Caco-2 (cell line): ENCODE measurements at regions not wholly inside any gene's neighbourhood (a gene's known extent, or its start where the extent isn't known, plus 50 kb on each side); places are given as distances from the start of the nearest gene placed in this dataset.

Experiments
- BruUV-seq: library from RNA; stranded (reverse); fragments of 400-500 nt; replicated peaks from 2 replicates; lab custom pipeline; 2021; lab: Mats Ljungman, UMichigan
- CTCF ChIA-PET: fragments of 300-600 bp; sonication (Branson Sonifier 250); formaldehyde crosslinking; loops from one replicate; lab custom pipeline; 2022; ENCODE audit warnings: antibody characterized with exemption; lab: Charles Lee
- POLR2A ChIA-PET: fragments of 300-600 bp; sonication (Branson Sonifier 250); formaldehyde crosslinking; loops from one replicate; lab custom pipeline; 2022; ENCODE audit warnings: antibody characterized with exemption; lab: Charles Lee
- DNase-seq, 2 experiments: peaks; one replicate each; pipeline versions ENCODE4 v3.0.0 to v3.0.0-alpha.2; 2020 to 2022
- H3K27me3 ChIP-seq: replicated peaks from 2 replicates; pipeline ENCODE4 v1.6.0; 2011; ENCODE audit warnings: low read length; ENCODE audit not compliant: control insufficient read depth, insufficient read depth
- H3K36me3 ChIP-seq: 2 replicates; pipeline ENCODE4 v1.5.1; 2011; ENCODE audit warnings: low read length; ENCODE audit not compliant: control insufficient read depth, insufficient read depth
- H3K4me1 ChIP-seq: fragments of 250-450 bp; sonication (Bioruptor Pico); 2 replicates; pipeline ENCODE4 v1.5.1; 2020; ENCODE audit warnings: mild to moderate bottlenecking
- H3K4me3 ChIP-seq: 2 replicates; pipeline ENCODE4 v1.5.1; 2011; ENCODE audit warnings: low read depth, mild to moderate bottlenecking, control low read depth, low read length
- H3K9me3 ChIP-seq: fragments of 250-450 bp; sonication (Bioruptor Pico); 2 replicates; pipeline ENCODE4 v1.5.1; 2020; ENCODE audit warnings: mild to moderate bottlenecking, moderate library complexity
- H3K27ac Mint-ChIP-seq: one replicate; pipeline ENCODE4 v1.8.0; 2022; ENCODE audit warnings: mixed read lengths; ENCODE audit not compliant: unreplicated experiment
- H3K27me3 Mint-ChIP-seq: one replicate; pipeline ENCODE4 v1.8.0; 2022; ENCODE audit warnings: mixed read lengths; ENCODE audit not compliant: insufficient read depth, unreplicated experiment
- H3K36me3 Mint-ChIP-seq: one replicate; pipeline ENCODE4 v1.8.0; 2022; ENCODE audit warnings: mild to moderate bottlenecking, mixed read lengths; ENCODE audit not compliant: insufficient read depth, unreplicated experiment
- H3K4me1 Mint-ChIP-seq: one replicate; pipeline ENCODE4 v1.8.0; 2022; ENCODE audit warnings: low read depth, mixed read lengths; ENCODE audit not compliant: unreplicated experiment
- H3K4me3 Mint-ChIP-seq: one replicate; pipeline ENCODE4 v1.8.0; 2022; ENCODE audit warnings: mild to moderate bottlenecking, moderate library complexity, mixed read lengths; ENCODE audit not compliant: unreplicated experiment
- H3K9me3 Mint-ChIP-seq: one replicate; pipeline ENCODE4 v1.8.0; 2022; ENCODE audit warnings: mixed read lengths; ENCODE audit not compliant: unreplicated experiment
- CTCF ChIP-seq, 2 experiments: fragments of 200-600 bp in 1 of 2; IDR thresholded peaks; 1 replicate in 1 of 2; 2 replicates in 1 of 2; pipeline versions ENCODE4 v1.5.1 to v1.8.0; 2011 to 2022; ENCODE audit warnings: antibody characterized with exemption in 1 of 2, control low read depth in 1 of 2, inconsistent platforms in 1 of 2, low read depth in 1 of 2, low read length in 1 of 2, mild to moderate bottlenecking in 1 of 2, moderate library complexity in 1 of 2; ENCODE audit not compliant: insufficient read depth in 1 of 2, severe bottlenecking in 1 of 2, unreplicated experiment in 1 of 2
- intact Hi-C: fragments of 100-400 bp; cut with micrococcal nuclease; formaldehyde crosslinking; loops from one replicate; pipeline ENCODE4 v1.10.0; 2022; ENCODE audit not compliant: unreplicated experiment

GRCh38 chr21:20396798-20397197 lies 601.4 kb upstream of the NCAM2 start:
- peaks cover 6% of the 10 kb centered on the region for H3K27me3 Mint-ChIP-seq
- H3K9me3 ChIP-seq = no peaks in the 10 kb centered on the region
- intact Hi-C loops = no loop called here
- peak overlapping the region; percentile 48 for H3K27ac Mint-ChIP-seq
- H3K36me3 ChIP-seq = no peaks in the 10 kb centered on the region
- BruUV-seq = no TSS peak
- POLR2A ChIA-PET = no interaction called here
- H3K27me3 ChIP-seq = no peaks in the 10 kb centered on the region
- CTCF ChIA-PET = no interaction called here
- no peaks in the 10 kb centered on the region for H3K36me3 Mint-ChIP-seq
- H3K9me3 Mint-ChIP-seq = no peaks in the 10 kb centered on the region
- H3K4me1 Mint-ChIP-seq = no peaks in the 10 kb centered on the region
- no peak overlapping the region for H3K4me3 ChIP-seq
- H3K4me3 Mint-ChIP-seq = no peak overlapping the region
- DNase-seq = no peak
- H3K4me1 ChIP-seq = no peaks in the 10 kb centered on the region
- no peak for TF ChIP-seq CTCF (IDR thresholded peaks at IDR 0.05; ENCODE audit: insufficient read depth in 1 of 2, low read depth in 1 of 2, low read length in 1 of 2, severe bottlenecking in 1 of 2, unreplicated experiment in 1 of 2)

DNA sequence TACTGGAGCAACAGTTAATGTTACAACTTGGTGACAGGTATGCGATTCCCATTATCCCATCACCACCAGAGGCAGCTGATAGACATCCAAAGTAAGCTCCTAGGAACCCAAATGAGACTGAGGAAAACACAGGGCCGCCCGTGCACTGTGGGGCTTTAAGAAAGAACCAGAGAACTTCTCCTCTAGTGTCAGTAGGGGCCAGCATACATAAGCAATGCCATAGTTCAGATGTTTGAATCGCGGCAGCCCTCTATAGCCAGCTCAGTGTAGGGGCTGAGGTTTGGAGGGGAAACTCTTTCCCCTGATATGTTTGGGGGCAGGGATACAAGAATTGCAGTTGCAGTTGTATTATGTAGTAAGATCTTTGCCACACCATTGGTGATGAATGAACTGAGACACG lies 593.3 kb upstream of the NCAM2 start:
- no peak for TF ChIP-seq CTCF (IDR thresholded peaks at IDR 0.05; ENCODE audit: insufficient read depth in 1 of 2, low read depth in 1 of 2, low read length in 1 of 2, severe bottlenecking in 1 of 2, unreplicated experiment in 1 of 2)
- Histone ChIP-seq H3K4me1 (no peaks in the 10 kb centered on the region), H3K27me3 (no peaks in the 10 kb centered on the region), H3K36me3 (no peaks in the 10 kb centered on the region), H3K4me3 (no peak overlapping the region), H3K9me3 (no peaks in the 10 kb centered on the region)
- no peaks in the 10 kb centered on the region for H3K36me3 Mint-ChIP-seq
- H3K27me3 Mint-ChIP-seq = no peaks in the 10 kb centered on the region
- intact Hi-C loops = no loop called here
- BruUV-seq = no TSS peak
- H3K4me1 Mint-ChIP-seq = no peaks in the 10 kb centered on the region
- peaks cover 13% of the 10 kb centered on the region for H3K9me3 Mint-ChIP-seq
- CTCF ChIA-PET = no interaction called here
- DNase-seq = no peak
- no peak overlapping the region for H3K4me3 Mint-ChIP-seq
- POLR2A ChIA-PET = no interaction called here
- H3K27ac Mint-ChIP-seq = no peak overlapping the region

DNA sequence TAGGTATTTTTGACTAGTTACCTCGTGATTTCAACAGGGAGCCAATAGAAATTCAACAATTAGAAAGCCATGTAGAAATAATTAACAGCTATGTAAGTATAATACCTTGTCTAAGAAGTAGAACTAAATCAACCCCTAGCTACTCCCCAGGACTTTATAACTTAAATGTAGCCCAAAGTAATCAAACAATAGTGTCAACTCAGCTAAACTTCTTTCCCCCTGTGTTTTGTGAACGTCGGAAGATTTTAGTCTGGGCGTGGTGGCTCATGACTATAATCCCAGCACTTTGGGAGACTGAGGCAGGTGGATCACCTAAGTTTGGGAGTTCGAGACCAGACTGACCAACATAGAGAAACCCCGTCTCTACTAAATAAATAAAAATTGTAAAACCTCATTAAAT lies 579.9 kb upstream of the NCAM2 start:
- no peak for TF ChIP-seq CTCF (IDR thresholded peaks at IDR 0.05; ENCODE audit: insufficient read depth in 1 of 2, low read depth in 1 of 2, low read length in 1 of 2, severe bottlenecking in 1 of 2, unreplicated experiment in 1 of 2)

More for the DNA sequence above, 579.9 kb upstream of the NCAM2 start:
- Mint-ChIP-seq H3K27me3 (no peaks in the 10 kb centered on the region), H3K4me3 (no peak overlapping the region), H3K27ac (no peak overlapping the region), H3K9me3 (peaks cover 17% of the 10 kb centered on the region), H3K4me1 (no peaks in the 10 kb centered on the region), H3K36me3 (no peaks in the 10 kb centered on the region)
- Histone ChIP-seq H3K36me3 (no peaks in the 10 kb centered on the region), H3K4me3 (no peak overlapping the region), H3K4me1 (peaks cover 8% of the 10 kb centered on the region), H3K27me3 (no peaks in the 10 kb centered on the region), H3K9me3 (no peaks in the 10 kb centered on the region)
- BruUV-seq = no TSS peak
- intact Hi-C loops = no loop called here
- POLR2A ChIA-PET = no interaction called here
- DNase-seq = no peak
- CTCF ChIA-PET = no interaction called here
